Sigmoid colon (tissue), 6 donors: ENCODE measurements at regions not wholly inside any gene's neighbourhood (a gene's known extent, or its start where the extent isn't known, plus 50 kb on each side); places are given as distances from the start of the nearest gene placed in this dataset.
A peak's percentile ranks its signal among the peaks of the same experiment; 100 is the strongest.
"Not testable (repeated sequence)": the region's sequence is repeated elsewhere in the genome, so short reads cannot be mapped to it uniquely, and the experiment has no call there.

Experiments
- DNase-seq: peaks from one replicate; pipeline ENCODE4 v3.0.0-alpha.2; 2019
- H3K27ac ChIP-seq, 4 donors: fragments of 200-600 bp; sonication (generic); one replicate each; pipeline ENCODE4 v1.5.1; 2016 to 2019; ENCODE audit warnings: mild to moderate bottlenecking in 1 of 4
- H3K27me3 ChIP-seq, 3 donors: fragments of 200-600 bp; sonication (generic); one replicate each; pipeline ENCODE4 v1.5.1; 2019; ENCODE audit warnings: mild to moderate bottlenecking in 1 of 3
- H3K36me3 ChIP-seq, 4 donors: fragments of 200-600 bp; sonication (generic); one replicate each; pipeline ENCODE4 v1.5.1; 2016 to 2019
- H3K4me1 ChIP-seq, 4 donors: fragments of 200-600 bp; sonication (generic); one replicate each; pipeline ENCODE4 v1.5.1; 2017 to 2019
- H3K4me3 ChIP-seq, 4 donors: fragments of 200-600 bp; sonication (generic); one replicate each; pipeline ENCODE4 v1.5.1; 2017 to 2019; ENCODE audit warnings: mild to moderate bottlenecking in 2 of 4, moderate library complexity in 1 of 4
- H3K9me3 ChIP-seq, 4 donors: fragments of 200-600 bp in 3 of 4; sonication (generic) in 3 of 4; one replicate each; pipeline versions ENCODE4 v1.5.1 to v1.6.1; 2013 to 2019
- EP300 ChIP-seq, 4 donors: sonication (generic); formaldehyde crosslinking; IDR thresholded peaks; one replicate each; pipeline ENCODE4 v1.6.1; 2017; ENCODE audit warnings: antibody characterized with exemption in 4 of 4
- POLR2A ChIP-seq, 2 donors: fragments of 450-650 bp; IDR thresholded peaks; one replicate each; pipeline ENCODE4 v1.6.1; 2016; ENCODE audit warnings: antibody characterized with exemption in 2 of 2, mild to moderate bottlenecking in 2 of 2, moderate library complexity in 2 of 2
- POLR2AphosphoS5 ChIP-seq, 4 donors: sonication (generic); formaldehyde crosslinking; IDR thresholded peaks; one replicate each; pipeline ENCODE4 v1.6.1; 2017; ENCODE audit warnings: antibody characterized with exemption in 4 of 4
- WGBS, 2 donors: extraction: QIAGEN DNeasy Blood & Tissue Kit; methylation state at CpG; one replicate each; pipeline ENCODE4 v1.1.7; 2013; 5-methylcytosine and 5-hydroxymethylcytosine counted together
- intact Hi-C: fragments of 100-400 bp; cut with DNase I; formaldehyde crosslinking; loops from one replicate; pipeline ENCODE4 v1.15.1; 2023
- TF ChIP-seq, protein P1 (sequence below), 4 experiments: fragments of 450-650 bp in 3 of 4; fragments of 200-600 bp in 1 of 4; IDR thresholded peaks; one replicate each; pipeline ENCODE4 v1.5.1; 2016 to 2019; ENCODE audit warnings: antibody characterized with exemption in 4 of 4, mild to moderate bottlenecking in 3 of 4, moderate library complexity in 2 of 4
- donor health status: healthy with polysubstance abuse.
- donor health status: healthy.

DNA sequence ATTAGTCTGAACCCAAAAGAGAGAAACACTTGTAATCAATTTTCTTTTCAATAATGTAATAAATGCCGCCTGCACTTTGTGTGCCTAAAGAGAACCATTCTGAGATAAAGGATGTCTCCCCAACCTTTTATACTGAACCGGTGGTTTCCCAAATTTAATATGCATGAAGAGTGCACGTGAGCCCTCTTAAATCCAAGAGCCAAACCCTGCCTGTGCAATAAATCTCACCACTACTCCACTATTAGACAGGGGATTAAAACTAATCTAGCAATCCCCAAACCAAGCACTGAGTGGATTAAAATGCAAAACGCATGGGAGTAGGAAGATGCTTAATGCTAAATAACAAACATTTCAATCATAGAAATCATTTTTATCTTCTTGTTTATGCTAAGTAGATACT is 351.0 kb upstream of the PSMD7 start:
- intact Hi-C loops, result no loop called here
- H3K9me3 ChIP-seq, result no peaks in the 10 kb centered on the region
- H3K27ac ChIP-seq, result no peak overlapping the region
- H3K4me3 ChIP-seq, result no peak overlapping the region
- H3K4me1 ChIP-seq, result peaks cover 0 to 12% (median 4%) of the 10 kb centered on the region in 4 donors
- no peak for TF ChIP-seq POLR2A (IDR thresholded peaks at IDR 0.05)
- no peak for TF ChIP-seq POLR2AphosphoS5 (IDR thresholded peaks at IDR 0.05)
- no peak for TF ChIP-seq EP300 (IDR thresholded peaks at IDR 0.05)
- TF ChIP-seq, protein P1, sequence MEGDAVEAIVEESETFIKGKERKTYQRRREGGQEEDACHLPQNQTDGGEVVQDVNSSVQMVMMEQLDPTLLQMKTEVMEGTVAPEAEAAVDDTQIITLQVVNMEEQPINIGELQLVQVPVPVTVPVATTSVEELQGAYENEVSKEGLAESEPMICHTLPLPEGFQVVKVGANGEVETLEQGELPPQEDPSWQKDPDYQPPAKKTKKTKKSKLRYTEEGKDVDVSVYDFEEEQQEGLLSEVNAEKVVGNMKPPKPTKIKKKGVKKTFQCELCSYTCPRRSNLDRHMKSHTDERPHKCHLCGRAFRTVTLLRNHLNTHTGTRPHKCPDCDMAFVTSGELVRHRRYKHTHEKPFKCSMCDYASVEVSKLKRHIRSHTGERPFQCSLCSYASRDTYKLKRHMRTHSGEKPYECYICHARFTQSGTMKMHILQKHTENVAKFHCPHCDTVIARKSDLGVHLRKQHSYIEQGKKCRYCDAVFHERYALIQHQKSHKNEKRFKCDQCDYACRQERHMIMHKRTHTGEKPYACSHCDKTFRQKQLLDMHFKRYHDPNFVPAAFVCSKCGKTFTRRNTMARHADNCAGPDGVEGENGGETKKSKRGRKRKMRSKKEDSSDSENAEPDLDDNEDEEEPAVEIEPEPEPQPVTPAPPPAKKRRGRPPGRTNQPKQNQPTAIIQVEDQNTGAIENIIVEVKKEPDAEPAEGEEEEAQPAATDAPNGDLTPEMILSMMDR (IDR thresholded peaks at IDR 0.05), result no peak
- no peaks in the 10 kb centered on the region for H3K36me3 ChIP-seq
- no peaks in the 10 kb centered on the region for H3K27me3 ChIP-seq
- DNase-seq, result no peak
- 69 to 72% methylated on average over 4 of the region's 4 CpGs for WGBS, 2 donors

DNA sequence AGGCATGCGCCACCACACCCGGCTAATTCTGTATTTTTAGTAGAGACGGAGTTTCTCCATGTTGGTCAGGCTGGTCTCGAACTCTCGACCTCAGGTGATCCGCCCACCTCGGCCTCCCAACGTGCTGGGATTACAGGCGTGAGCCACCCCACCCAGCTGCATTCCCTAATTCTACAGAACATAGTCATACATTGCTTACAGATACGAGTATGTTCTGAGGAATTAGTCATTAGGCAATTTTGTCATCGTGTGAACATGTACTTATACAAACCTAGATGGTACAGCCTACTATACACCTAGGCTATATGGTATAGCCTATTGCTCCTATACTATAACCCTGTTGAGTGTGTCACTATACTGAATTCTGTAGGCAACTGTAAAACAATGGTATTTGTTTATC is 353.4 kb upstream of the PSMD7 start:
- H3K4me3 ChIP-seq, H3K27me3 ChIP-seq, H3K36me3 ChIP-seq, H3K4me1 ChIP-seq, DNase-seq, H3K27ac ChIP-seq, H3K9me3 ChIP-seq, intact Hi-C loops: not testable (repeated sequence)
- WGBS, 2 donors, result 90 to 92% methylated on average over 11 of the region's 11 CpGs

GRCh38 chr16:73940786-73941185 is 355.8 kb upstream of the PSMD7 start:
- H3K4me3 ChIP-seq, H3K27ac ChIP-seq, H3K36me3 ChIP-seq, H3K4me1 ChIP-seq, H3K27me3 ChIP-seq, intact Hi-C loops, H3K9me3 ChIP-seq, DNase-seq: not testable (repeated sequence)
- WGBS, 2 donors, result 94 to 95% methylated on average over 7 of the region's 7 CpGs

GRCh38 chr16:73923951-73924350 is 372.7 kb upstream of the PSMD7 start:
- Histone ChIP-seq H3K4me1 (no peaks in the 10 kb centered on the region), H3K9me3 (peaks cover 0 to 6% (median under 1%) of the 10 kb centered on the region in 4 donors), H3K36me3 (no peaks in the 10 kb centered on the region), H3K4me3 (no peak overlapping the region), H3K27me3 (no peaks in the 10 kb centered on the region), H3K27ac (no peak overlapping the region)
- TF ChIP-seq, protein P1 (IDR thresholded peaks at IDR 0.05), result no peak
- no peak for TF ChIP-seq POLR2A (IDR thresholded peaks at IDR 0.05)
- no peak for TF ChIP-seq EP300 (IDR thresholded peaks at IDR 0.05)
- DNase-seq, result no peak
- whole genome bisulfite sequencing, 2 donors, result 93 to 96% methylated on average over 3 of the region's 3 CpGs
- intact Hi-C loops, result no loop called here

DNA sequence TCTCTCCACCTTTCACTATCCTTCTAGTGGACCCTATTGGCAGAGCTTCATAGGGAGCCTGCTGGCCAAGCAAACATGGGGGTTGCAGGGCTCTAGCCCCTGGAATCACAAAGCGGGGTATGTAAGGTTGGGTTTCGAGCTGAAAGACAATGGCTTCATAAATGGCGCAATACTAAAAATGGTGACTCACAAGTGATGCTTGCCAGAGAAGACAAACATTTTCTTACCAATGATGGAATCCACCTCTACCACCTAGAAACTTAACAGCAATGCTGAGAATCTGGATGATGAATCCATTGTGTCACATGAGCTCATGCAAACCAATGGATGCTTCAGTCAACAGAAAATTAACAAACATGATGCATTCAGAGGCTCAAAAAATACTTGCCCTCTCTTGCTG is 375.3 kb upstream of the PSMD7 start:
- TF ChIP-seq, protein P1 (IDR thresholded peaks at IDR 0.05), result no peak
- TF ChIP-seq POLR2A (IDR thresholded peaks at IDR 0.05) (no peak), POLR2AphosphoS5 (IDR thresholded peaks at IDR 0.05) (no peak), EP300 (IDR thresholded peaks at IDR 0.05) (no peak)

GRCh38 chr16:73916829-73917594 is 379.6 kb upstream of the PSMD7 start:
- DNase-seq, result peak; percentile 73
- H3K4me1 ChIP-seq, result no peaks in the 10 kb centered on the region
- H3K27me3 ChIP-seq, result no peaks in the 10 kb centered on the region
- 46 to 66% methylated on average over 10 of the region's 10 CpGs for WGBS, 2 donors
- TF ChIP-seq, protein P1 (IDR thresholded peaks at IDR 0.05), result no peak
- TF ChIP-seq POLR2A (IDR thresholded peaks at IDR 0.05), result no peak
- peak in 2 of 4 donors; percentile 23 to 28 for TF ChIP-seq POLR2AphosphoS5 (IDR thresholded peaks at IDR 0.05)
- no peak for TF ChIP-seq EP300 (IDR thresholded peaks at IDR 0.05)
- H3K36me3 ChIP-seq, result no peaks in the 10 kb centered on the region
- H3K4me3 ChIP-seq, result no peak overlapping the region
- no peaks in the 10 kb centered on the region for H3K9me3 ChIP-seq
- peak overlapping the region in 1 of 4 donors; percentile 42 for H3K27ac ChIP-seq
- intact Hi-C loops, result no loop called here

More for the DNA sequence above, 375.3 kb upstream of the PSMD7 start:
- no peak for DNase-seq
- Histone ChIP-seq H3K4me1 (no peaks in the 10 kb centered on the region), H3K4me3 (no peak overlapping the region), H3K27ac (no peak overlapping the region), H3K36me3 (no peaks in the 10 kb centered on the region), H3K27me3 (no peaks in the 10 kb centered on the region), H3K9me3 (no peaks in the 10 kb centered on the region)
- 95 to 97% methylated on average over 3 of the region's 3 CpGs for WGBS, 2 donors
- intact Hi-C loops, result no loop called here
